ENCODE measurements at regions not wholly inside any gene's neighbourhood (a gene's known extent, or its start where the extent isn't known, plus 50 kb on each side); places are given as distances from the start of the nearest gene placed in this dataset.

GRCh38 chr10:108783897-108784296 lies 1139.4 kb downstream of the XPNPEP1 start:
- Mint-ChIP-seq H3K36me3 (ENCODE audit: low read depth) (no peaks in the 10 kb centered on the region), H3K4me1 (ENCODE audit: low read depth) (no peaks in the 10 kb centered on the region), H3K27me3 (no peaks in the 10 kb centered on the region), H3K9me3 (peaks cover 22% of the 10 kb centered on the region), H3K4me3 (no peak overlapping the region), H3K27ac (no peak overlapping the region)

GRCh38 chr10:108782411-108782810 lies 1140.9 kb downstream of the XPNPEP1 start:
- Mint-ChIP-seq H3K9me3 (peaks cover 22% of the 10 kb centered on the region), H3K36me3 (ENCODE audit: low read depth) (no peaks in the 10 kb centered on the region), H3K27me3 (no peaks in the 10 kb centered on the region), H3K27ac (no peak overlapping the region), H3K4me1 (ENCODE audit: low read depth) (no peaks in the 10 kb centered on the region), H3K4me3 (no peak overlapping the region)

DNA sequence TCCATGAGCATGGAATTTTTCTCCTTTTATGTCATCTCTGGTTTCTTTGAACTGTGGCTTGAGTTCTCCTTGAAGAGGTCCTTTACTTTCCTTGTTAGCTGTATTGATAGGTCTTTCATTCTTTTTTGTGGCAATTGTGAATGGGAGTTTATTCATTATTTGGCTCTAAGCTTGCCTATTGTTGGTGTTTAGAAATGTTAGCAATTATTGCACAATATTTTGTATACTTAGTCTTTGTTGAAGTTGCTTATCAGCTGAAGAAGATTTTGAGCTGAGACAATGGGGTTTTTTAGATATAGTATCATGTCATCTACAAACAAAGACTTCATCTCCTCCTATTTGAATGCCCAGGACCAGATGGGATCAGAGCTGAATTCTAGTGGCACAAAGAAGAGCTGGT lies 1143.8 kb downstream of the XPNPEP1 start:
- no peaks in the 10 kb centered on the region for H3K36me3 Mint-ChIP-seq (ENCODE audit: low read depth)
- no peaks in the 10 kb centered on the region for H3K27me3 Mint-ChIP-seq
- H3K4me1 Mint-ChIP-seq (ENCODE audit: low read depth), result no peaks in the 10 kb centered on the region
- peaks cover 7% of the 10 kb centered on the region for H3K9me3 Mint-ChIP-seq
- no peak overlapping the region for H3K27ac Mint-ChIP-seq
- no peak overlapping the region for H3K4me3 Mint-ChIP-seq

DNA sequence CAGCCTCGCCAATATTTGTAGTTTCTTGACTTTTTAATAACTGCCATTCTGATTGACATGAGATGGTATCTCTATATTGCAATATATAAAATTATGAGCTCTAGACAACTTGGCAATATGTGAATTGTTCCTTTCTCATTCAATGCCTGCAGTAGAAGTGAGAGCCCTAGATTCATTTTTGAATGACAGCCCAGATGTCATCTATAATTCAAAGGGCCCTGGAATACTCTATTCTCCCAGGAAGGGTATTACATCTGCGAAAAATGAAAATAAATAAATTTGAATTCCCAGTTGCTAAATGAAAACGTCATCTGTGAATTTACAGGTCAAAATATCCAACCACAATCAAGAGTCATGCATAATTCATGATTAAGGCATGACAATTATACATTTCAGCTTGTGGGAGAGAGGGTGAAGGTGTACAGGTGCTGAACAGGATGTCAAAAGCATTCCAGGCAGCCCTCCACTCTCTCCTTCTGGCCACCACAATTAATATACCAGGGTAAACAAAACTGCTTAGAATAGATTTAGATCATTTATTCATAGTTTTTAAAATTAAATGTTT lies 1147.3 kb downstream of the XPNPEP1 start:
- Mint-ChIP-seq H3K36me3 (ENCODE audit: low read depth) (no peaks in the 10 kb centered on the region), H3K4me3 (no peak overlapping the region), H3K9me3 (peaks cover 8% of the 10 kb centered on the region), H3K27me3 (no peaks in the 10 kb centered on the region), H3K27ac (no peak overlapping the region), H3K4me1 (ENCODE audit: low read depth) (no peaks in the 10 kb centered on the region)

GRCh38 chr10:108771106-108771505 lies 1152.2 kb downstream of the XPNPEP1 start:
- no peaks in the 10 kb centered on the region for H3K27me3 Mint-ChIP-seq
- no peak overlapping the region for H3K27ac Mint-ChIP-seq
- H3K4me3 Mint-ChIP-seq, result no peak overlapping the region
- H3K4me1 Mint-ChIP-seq (ENCODE audit: low read depth), result no peaks in the 10 kb centered on the region
- peaks cover 10% of the 10 kb centered on the region for H3K9me3 Mint-ChIP-seq
- no peaks in the 10 kb centered on the region for H3K36me3 Mint-ChIP-seq (ENCODE audit: low read depth)

DNA sequence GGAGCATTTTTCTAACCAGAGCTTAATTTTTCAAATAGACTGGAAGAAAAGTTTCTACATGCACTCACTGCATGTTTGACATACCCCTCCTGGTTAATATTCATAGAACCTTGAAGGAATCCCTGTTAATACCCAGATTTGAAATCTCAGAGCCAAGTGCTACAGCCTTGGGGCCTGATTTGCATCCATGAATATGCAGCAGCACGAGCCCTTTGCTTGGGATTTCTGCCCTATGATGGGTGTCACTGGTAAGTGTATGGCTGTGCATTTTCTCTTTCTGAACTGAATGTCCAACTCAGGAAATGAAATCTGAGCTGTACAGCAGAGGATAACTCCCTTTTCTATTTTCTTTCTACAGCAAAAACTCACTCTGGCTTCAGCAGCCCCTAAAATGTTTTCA lies 1157.5 kb downstream of the XPNPEP1 start:
- Mint-ChIP-seq H3K9me3 (peaks cover 10% of the 10 kb centered on the region), H3K4me1 (ENCODE audit: low read depth) (no peaks in the 10 kb centered on the region), H3K27me3 (no peaks in the 10 kb centered on the region), H3K4me3 (no peak overlapping the region), H3K36me3 (ENCODE audit: low read depth) (no peaks in the 10 kb centered on the region), H3K27ac (no peak overlapping the region)

GRCh38 chr10:108757946-108758345 lies 1165.4 kb downstream of the XPNPEP1 start:
- Mint-ChIP-seq H3K4me3 (no peak overlapping the region), H3K27ac (no peak overlapping the region), H3K36me3 (ENCODE audit: low read depth) (no peaks in the 10 kb centered on the region), H3K4me1 (ENCODE audit: low read depth) (no peaks in the 10 kb centered on the region), H3K9me3 (peaks cover 7% of the 10 kb centered on the region), H3K27me3 (no peaks in the 10 kb centered on the region)

DNA sequence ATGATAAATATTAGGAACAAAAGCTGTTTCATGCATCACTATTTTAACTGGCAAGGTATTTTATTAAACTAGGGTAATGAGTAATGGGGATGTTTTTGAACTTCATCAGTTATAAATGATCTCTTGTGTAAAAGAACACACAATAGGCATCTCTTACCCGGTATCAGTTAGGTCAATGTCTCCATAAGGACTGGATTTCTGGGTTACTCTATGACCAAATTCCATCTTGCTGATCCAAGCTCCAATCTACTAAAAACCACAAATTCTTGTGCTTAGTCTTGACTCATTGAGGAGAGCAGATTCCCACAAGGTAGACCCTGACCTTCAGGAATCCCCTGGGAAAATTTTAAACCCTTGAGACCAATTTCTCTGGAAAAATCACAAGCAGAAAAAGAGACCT lies 1167.7 kb downstream of the XPNPEP1 start:
- Mint-ChIP-seq H3K27ac (no peak overlapping the region), H3K4me1 (ENCODE audit: low read depth) (no peaks in the 10 kb centered on the region), H3K4me3 (no peak overlapping the region), H3K9me3 (peaks cover 7% of the 10 kb centered on the region), H3K27me3 (no peaks in the 10 kb centered on the region), H3K36me3 (ENCODE audit: low read depth) (no peaks in the 10 kb centered on the region)

DNA sequence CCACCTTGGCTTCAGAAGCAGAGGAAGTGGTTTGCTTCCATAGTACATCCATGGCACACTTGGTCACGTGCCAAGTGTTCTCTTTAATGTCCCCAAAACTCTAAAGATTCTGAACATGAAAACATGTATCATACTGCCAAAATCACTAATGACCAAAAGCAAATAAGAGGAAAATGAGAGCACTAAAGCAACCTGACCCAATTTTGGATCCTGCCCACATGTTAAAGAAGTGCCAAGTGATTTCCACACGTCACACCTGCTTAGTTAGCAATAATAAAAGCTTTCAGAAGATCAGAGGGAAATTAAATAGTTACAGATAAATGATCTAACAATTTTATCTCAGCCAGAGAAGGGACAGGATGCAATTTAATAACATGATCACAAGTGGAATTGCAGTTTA lies 1170.0 kb downstream of the XPNPEP1 start:
- Mint-ChIP-seq H3K4me1 (ENCODE audit: low read depth) (no peaks in the 10 kb centered on the region), H3K36me3 (ENCODE audit: low read depth) (no peaks in the 10 kb centered on the region), H3K27ac (no peak overlapping the region), H3K4me3 (no peak overlapping the region), H3K9me3 (peaks cover 7% of the 10 kb centered on the region), H3K27me3 (no peaks in the 10 kb centered on the region)

DNA sequence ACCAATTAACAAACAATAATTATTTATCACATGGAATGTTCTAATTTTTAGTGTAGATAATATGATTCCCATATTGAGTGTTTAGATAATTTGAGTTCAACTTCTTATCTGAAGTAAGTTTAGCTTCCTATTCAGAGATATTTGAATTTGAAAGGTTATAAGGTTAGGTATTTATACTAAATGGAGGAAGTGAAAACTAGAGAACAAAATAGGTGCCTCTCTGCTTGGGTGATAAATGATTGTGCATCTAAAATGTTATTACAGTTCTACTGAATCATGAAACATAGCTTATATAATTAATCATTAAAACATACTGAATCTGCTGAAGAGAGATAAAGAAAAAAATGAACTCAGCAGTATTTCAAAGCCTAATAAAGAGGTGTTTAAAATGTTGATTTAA lies 1174.3 kb downstream of the XPNPEP1 start:
- Mint-ChIP-seq H3K9me3 (peaks cover 4% of the 10 kb centered on the region), H3K4me3 (no peak overlapping the region), H3K27ac (no peak overlapping the region), H3K27me3 (no peaks in the 10 kb centered on the region), H3K36me3 (ENCODE audit: low read depth) (no peaks in the 10 kb centered on the region), H3K4me1 (ENCODE audit: low read depth) (no peaks in the 10 kb centered on the region)

DNA sequence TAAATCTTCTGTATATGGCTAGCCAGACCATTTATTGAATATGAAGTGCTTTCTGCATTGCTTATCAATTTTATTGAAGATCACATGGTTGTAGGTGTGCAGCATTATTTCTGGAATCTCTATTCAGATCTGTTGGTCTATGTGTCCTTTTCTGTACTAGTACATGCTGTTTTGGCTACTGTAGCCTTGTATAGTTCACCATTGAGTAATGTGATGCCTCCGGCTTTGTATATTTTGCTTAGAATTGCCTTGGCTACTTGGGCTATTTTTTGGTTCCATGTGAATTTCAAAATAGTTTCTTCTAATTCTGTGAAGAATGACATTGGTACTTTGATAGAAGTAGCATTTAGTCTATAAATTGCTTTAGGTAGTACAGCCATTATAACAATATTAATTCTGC lies 1187.2 kb downstream of the XPNPEP1 start:
- H3K4me1 Mint-ChIP-seq (ENCODE audit: low read depth), result no peaks in the 10 kb centered on the region
- H3K27me3 Mint-ChIP-seq, result no peaks in the 10 kb centered on the region
- no peak overlapping the region for H3K27ac Mint-ChIP-seq
- no peak overlapping the region for H3K4me3 Mint-ChIP-seq
- peaks cover 34% of the 10 kb centered on the region for H3K9me3 Mint-ChIP-seq
- H3K36me3 Mint-ChIP-seq (ENCODE audit: low read depth), result no peaks in the 10 kb centered on the region

GRCh38 chr10:108735380-108735779 lies 1187.9 kb downstream of the XPNPEP1 start:
- Mint-ChIP-seq H3K4me3 (no peak overlapping the region), H3K36me3 (ENCODE audit: low read depth) (no peaks in the 10 kb centered on the region), H3K27me3 (no peaks in the 10 kb centered on the region), H3K9me3 (peaks cover 30% of the 10 kb centered on the region), H3K27ac (no peak overlapping the region), H3K4me1 (ENCODE audit: low read depth) (no peaks in the 10 kb centered on the region)

- H3K36me3 Mint-ChIP-seq (ENCODE audit: low read depth), result no peaks in the 10 kb centered on the region
- no peak overlapping the region for H3K27ac Mint-ChIP-seq
- no peaks in the 10 kb centered on the region for H3K4me1 Mint-ChIP-seq (ENCODE audit: low read depth)
- no peaks in the 10 kb centered on the region for H3K27me3 Mint-ChIP-seq
- H3K4me3 Mint-ChIP-seq, result no peak overlapping the region
- H3K9me3 Mint-ChIP-seq, result peaks cover 22% of the 10 kb centered on the region
These were observed 1201.4 kb downstream of the XPNPEP1 start for GRCh38 chr10:108721874-108722273.

DNA sequence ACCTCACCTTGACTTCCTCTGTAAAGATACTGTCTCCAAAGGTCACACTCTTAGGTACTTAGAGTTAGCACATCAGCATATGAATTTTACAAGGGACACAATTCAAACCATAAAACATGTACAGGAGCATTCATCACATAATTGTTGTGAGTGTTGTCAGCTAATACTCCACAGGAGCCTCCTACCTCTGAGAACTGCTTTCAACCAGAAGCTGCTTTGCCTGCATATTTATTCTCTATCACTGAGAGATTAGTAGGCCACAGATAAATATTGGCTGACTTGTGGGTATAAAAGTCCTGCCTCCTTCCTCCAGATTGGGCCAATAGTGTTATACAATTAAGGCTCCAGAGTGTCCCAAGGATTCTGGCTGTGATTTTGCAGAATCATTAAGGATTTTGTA lies 1207.0 kb downstream of the XPNPEP1 start:
- no peaks in the 10 kb centered on the region for H3K4me1 Mint-ChIP-seq (ENCODE audit: low read depth)
- H3K27me3 Mint-ChIP-seq, result no peaks in the 10 kb centered on the region
- peaks cover 16% of the 10 kb centered on the region for H3K9me3 Mint-ChIP-seq
- H3K36me3 Mint-ChIP-seq (ENCODE audit: low read depth), result no peaks in the 10 kb centered on the region
- no peak overlapping the region for H3K27ac Mint-ChIP-seq
- no peak overlapping the region for H3K4me3 Mint-ChIP-seq

DNA sequence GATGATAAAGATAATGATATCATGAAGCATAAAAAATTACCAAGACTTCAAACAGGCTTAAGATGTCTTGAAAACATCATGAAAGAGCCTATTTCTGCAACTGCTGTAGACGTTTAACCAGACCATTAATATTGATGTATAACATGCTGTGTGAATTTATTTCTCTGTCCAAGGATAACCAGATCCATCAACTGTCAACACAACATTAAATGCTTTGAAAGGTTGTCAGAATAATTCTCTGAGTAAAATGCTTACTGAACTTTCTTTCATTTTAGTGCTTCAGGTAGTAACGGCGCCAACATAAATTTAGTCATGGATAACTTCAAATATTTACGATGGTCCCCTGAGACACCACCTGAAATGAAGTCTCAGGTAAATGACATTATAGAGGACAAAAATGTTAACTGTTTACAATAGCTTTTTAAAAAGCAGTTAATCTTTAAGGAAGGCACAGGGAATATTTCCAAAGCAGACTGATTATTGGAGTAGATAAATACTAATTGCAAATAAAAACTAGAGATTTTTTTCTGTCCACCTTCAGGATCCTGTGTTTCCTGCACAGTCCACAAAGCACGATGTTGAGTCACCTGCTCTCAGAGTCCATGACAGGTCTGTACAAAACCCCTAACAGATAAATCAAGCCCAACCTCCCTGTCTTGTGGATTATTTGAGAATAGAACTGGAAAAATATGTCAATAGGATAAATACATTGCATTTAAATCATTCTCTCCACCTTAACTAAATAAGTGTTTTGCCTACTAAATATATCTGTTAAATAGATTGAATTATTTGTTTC lies 1213.2 kb downstream of the XPNPEP1 start:
- H3K27ac Mint-ChIP-seq, result no peak overlapping the region
- peaks cover 5% of the 10 kb centered on the region for H3K9me3 Mint-ChIP-seq
- no peaks in the 10 kb centered on the region for H3K27me3 Mint-ChIP-seq
- no peaks in the 10 kb centered on the region for H3K36me3 Mint-ChIP-seq (ENCODE audit: low read depth)
- no peak overlapping the region for H3K4me3 Mint-ChIP-seq
- H3K4me1 Mint-ChIP-seq (ENCODE audit: low read depth), result no peaks in the 10 kb centered on the region

GRCh38 chr10:108708363-108708762 lies 1214.9 kb downstream of the XPNPEP1 start:
- H3K9me3 Mint-ChIP-seq, result peaks cover 6% of the 10 kb centered on the region
- no peaks in the 10 kb centered on the region for H3K4me1 Mint-ChIP-seq (ENCODE audit: low read depth)
- no peak overlapping the region for H3K4me3 Mint-ChIP-seq
- H3K36me3 Mint-ChIP-seq (ENCODE audit: low read depth), result no peaks in the 10 kb centered on the region
- H3K27me3 Mint-ChIP-seq, result no peaks in the 10 kb centered on the region
- no peak overlapping the region for H3K27ac Mint-ChIP-seq
